HUES48 (cell line): ENCODE measurements at regions not wholly inside any gene's neighbourhood (a gene's known extent, or its start where the extent isn't known, plus 50 kb on each side); places are given as distances from the start of the nearest gene placed in this dataset.
"Not testable (repeated sequence)": the region's sequence is repeated elsewhere in the genome, so short reads cannot be mapped to it uniquely, and the experiment has no call there.

Experiments
- H3K27ac ChIP-seq: one replicate; pipeline ENCODE4 v1.7.0; 2013; ENCODE audit warnings: low read depth, low read length, inconsistent platforms
- H3K27me3 ChIP-seq: 2 replicates; pipeline ENCODE4 v1.6.1; 2013; ENCODE audit warnings: mild to moderate bottlenecking, low read length; ENCODE audit not compliant: control insufficient read depth, insufficient read depth
- H3K36me3 ChIP-seq: 2 replicates; pipeline ENCODE4 v1.6.1; 2013; ENCODE audit warnings: low read length; ENCODE audit not compliant: control insufficient read depth, insufficient read depth
- H3K4me1 ChIP-seq: 2 replicates; pipeline ENCODE4 v1.6.1; 2013; ENCODE audit warnings: mild to moderate bottlenecking, low read length; ENCODE audit not compliant: control insufficient read depth, insufficient read depth
- H3K4me3 ChIP-seq: 2 replicates; pipeline ENCODE4 v1.5.1; 2013; ENCODE audit warnings: mild to moderate bottlenecking, low read depth, low read length
- H3K9ac ChIP-seq: 2 replicates; pipeline ENCODE4 v1.6.1; 2013; ENCODE audit warnings: mild to moderate bottlenecking, low read depth, low read length, moderate library complexity
- H3K9me3 ChIP-seq: 2 replicates; pipeline ENCODE4 v1.6.1; 2013; ENCODE audit warnings: low read length; ENCODE audit not compliant: control insufficient read depth, insufficient read depth

- H3K36me3 ChIP-seq, H3K4me1 ChIP-seq: not testable (repeated sequence)
These were observed 520.6 kb downstream of the FOXD4L4 start for GRCh38 chr9:66257581-66257980.

GRCh38 chr9:66261576-66261975 is 524.6 kb downstream of the FOXD4L4 start:
- not testable (repeated sequence) for H3K4me3 ChIP-seq, H3K27me3 ChIP-seq, H3K36me3 ChIP-seq, H3K27ac ChIP-seq, H3K9ac ChIP-seq, H3K4me1 ChIP-seq, H3K9me3 ChIP-seq

More at GRCh38 chr9:66257581-66257980, 520.6 kb downstream of the FOXD4L4 start:
- H3K9me3 ChIP-seq, H3K4me3 ChIP-seq, H3K27ac ChIP-seq, H3K27me3 ChIP-seq, H3K9ac ChIP-seq: not testable (repeated sequence)

DNA sequence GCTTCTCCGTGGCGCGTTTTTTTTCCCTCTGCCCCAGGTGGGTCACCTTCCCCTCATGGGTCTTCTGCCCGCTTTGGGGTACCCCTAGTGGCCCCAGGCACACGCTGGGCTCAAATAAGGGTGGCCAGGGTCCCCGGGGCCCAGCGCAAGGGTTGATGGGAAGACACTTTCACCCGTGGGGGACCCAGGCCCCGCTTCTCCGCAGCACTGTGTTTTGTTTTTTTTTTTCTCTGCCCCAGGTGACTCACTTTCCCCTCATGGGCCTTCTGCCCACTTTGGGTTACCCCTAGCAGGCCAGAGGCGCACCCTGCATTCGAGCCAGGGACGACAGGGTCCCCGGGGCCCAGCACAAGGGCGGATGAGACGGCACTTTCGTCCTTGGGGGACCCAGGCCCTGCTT is 526.7 kb downstream of the FOXD4L4 start:
- not testable (repeated sequence) for H3K9ac ChIP-seq, H3K4me1 ChIP-seq, H3K9me3 ChIP-seq, H3K27me3 ChIP-seq, H3K27ac ChIP-seq, H3K4me3 ChIP-seq, H3K36me3 ChIP-seq

GRCh38 chr9:66264786-66265185 is 527.8 kb downstream of the FOXD4L4 start:
- not testable (repeated sequence) for H3K36me3 ChIP-seq, H3K4me3 ChIP-seq, H3K9ac ChIP-seq, H3K27ac ChIP-seq, H3K27me3 ChIP-seq, H3K4me1 ChIP-seq, H3K9me3 ChIP-seq

- not testable (repeated sequence) for H3K9me3 ChIP-seq, H3K9ac ChIP-seq, H3K4me1 ChIP-seq, H3K27me3 ChIP-seq, H3K27ac ChIP-seq, H3K4me3 ChIP-seq, H3K36me3 ChIP-seq
These were observed 529.3 kb downstream of the FOXD4L4 start for GRCh38 chr9:66266202-66266601.

- not testable (repeated sequence) for H3K36me3 ChIP-seq, H3K4me3 ChIP-seq, H3K27ac ChIP-seq
These were observed 530.0 kb downstream of the FOXD4L4 start for GRCh38 chr9:66266856-66267430.

DNA sequence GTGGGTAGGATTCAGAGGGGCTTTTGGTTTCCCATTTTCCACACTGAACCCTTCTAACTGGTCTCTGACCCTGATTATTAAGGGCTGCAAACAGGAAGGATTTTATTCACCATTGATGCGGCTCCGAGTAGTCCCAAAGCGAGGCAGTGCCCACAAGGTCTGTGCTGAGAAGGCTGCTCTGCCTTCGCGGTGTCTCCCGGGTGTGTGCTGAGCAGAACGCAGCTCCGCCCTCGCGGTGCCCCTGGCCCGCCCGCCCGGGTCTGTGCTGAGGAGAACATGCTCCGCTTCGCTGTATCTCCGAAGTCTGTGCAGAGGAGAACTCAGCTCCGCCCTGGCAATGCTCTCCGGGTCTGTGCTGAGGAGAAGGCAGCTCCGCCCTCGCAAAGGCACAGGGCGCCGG is 530.7 kb downstream of the FOXD4L4 start:
- not testable (repeated sequence) for H3K4me1 ChIP-seq, H3K9ac ChIP-seq, H3K27me3 ChIP-seq, H3K9me3 ChIP-seq, H3K36me3 ChIP-seq, H3K4me3 ChIP-seq, H3K27ac ChIP-seq

More at GRCh38 chr9:66266856-66267430, 530.0 kb downstream of the FOXD4L4 start:
- H3K27me3 ChIP-seq, H3K9me3 ChIP-seq, H3K4me1 ChIP-seq, H3K9ac ChIP-seq: not testable (repeated sequence)

- not testable (repeated sequence) for H3K36me3 ChIP-seq, H3K9ac ChIP-seq, H3K4me1 ChIP-seq, H3K27ac ChIP-seq, H3K9me3 ChIP-seq, H3K4me3 ChIP-seq, H3K27me3 ChIP-seq
These were observed 532.1 kb downstream of the FOXD4L4 start for GRCh38 chr9:66269024-66269423.

GRCh38 chr9:66269783-66270182 is 532.8 kb downstream of the FOXD4L4 start:
- not testable (repeated sequence) for H3K9ac ChIP-seq, H3K4me3 ChIP-seq

DNA sequence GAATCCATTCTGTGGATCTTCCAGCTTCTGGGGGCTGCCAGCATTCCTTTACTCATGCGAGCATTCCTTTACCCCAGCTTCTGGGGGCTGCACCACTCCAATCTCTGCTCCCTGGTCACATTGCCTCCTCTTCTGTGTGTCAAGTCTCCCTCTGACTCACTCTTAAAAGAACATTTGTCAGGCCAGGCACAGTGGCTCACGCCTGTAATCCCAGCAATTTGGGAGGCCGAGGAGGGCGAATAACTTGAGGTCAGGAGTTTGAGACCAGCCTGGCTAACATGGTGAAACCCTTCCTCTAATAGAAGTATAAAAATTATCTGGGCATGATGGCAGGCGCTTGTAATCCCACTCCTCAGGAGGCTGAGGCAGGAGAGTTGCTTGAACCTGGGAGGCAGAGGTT is 541.9 kb downstream of the FOXD4L4 start:
- not testable (repeated sequence) for H3K27me3 ChIP-seq, H3K27ac ChIP-seq, H3K9me3 ChIP-seq, H3K36me3 ChIP-seq, H3K4me3 ChIP-seq, H3K4me1 ChIP-seq, H3K9ac ChIP-seq

More at GRCh38 chr9:66269783-66270182, 532.8 kb downstream of the FOXD4L4 start:
- not testable (repeated sequence) for H3K9me3 ChIP-seq, H3K36me3 ChIP-seq, H3K4me1 ChIP-seq, H3K27me3 ChIP-seq, H3K27ac ChIP-seq
